SK-N-SH (cell line): ENCODE measurements at regions not wholly inside any gene's neighbourhood (a gene's known extent, or its start where the extent isn't known, plus 50 kb on each side); places are given as distances from the start of the nearest gene placed in this dataset.

Experiments
- CTCF ChIA-PET: fragments of 300-600, 350-600 bp; formaldehyde crosslinking; extraction: SDS; loops from one replicate; lab custom pipeline; 2021; lab: Yijun Ruan, JAX
- POLR2A ChIA-PET: fragments of 350-600 bp; sonication (Branson Sonifier 250); formaldehyde crosslinking; extraction: SDS; loops from one replicate; lab custom pipeline; 2020; ENCODE audit warnings: antibody characterized with exemption, inconsistent platforms; lab: Yijun Ruan, JAX
- DNase-seq: peaks from one replicate; pipeline ENCODE4 v3.0.0; 2012
- H2AFZ ChIP-seq: fragments of 200-600 bp; sonication (generic); 2 replicates; pipeline ENCODE4 v1.8.1; 2016; ENCODE audit warnings: antibody characterized with exemption, mild to moderate bottlenecking, low read depth
- H3F3A ChIP-seq: fragments of 200-600 bp; sonication (generic); replicated peaks from 2 replicates; pipeline ENCODE3; 2016; ENCODE audit warnings: antibody characterized with exemption, mild to moderate bottlenecking; ENCODE audit not compliant: insufficient read depth
- H3K27ac ChIP-seq, 2 experiments: fragments of 200-500 bp in 1 of 2; fragments of 200-600 bp in 1 of 2; sonication (Bioruptor generic) in 1 of 2; sonication (generic), shearing (Covaris generic) in 1 of 2; 2 replicates each; pipeline versions ENCODE4 v1.5.1 to v1.6.1; 2014 to 2016; ENCODE audit warnings: low read depth in 2 of 2, inconsistent platforms in 1 of 2, low read length in 1 of 2, mild to moderate bottlenecking in 1 of 2, mixed read lengths in 1 of 2
- H3K27me3 ChIP-seq: fragments of 200-600 bp; sonication (generic), shearing (Covaris generic); 2 replicates; pipeline ENCODE4 v1.6.1; 2016; ENCODE audit warnings: mixed run types; ENCODE audit not compliant: insufficient read depth
- H3K36me3 ChIP-seq, 2 experiments: fragments of 200-500 bp in 1 of 2; fragments of 200-600 bp in 1 of 2; sonication (Bioruptor generic) in 1 of 2; sonication (generic) in 1 of 2; replicated peaks in 1 of 2; 2 replicates each; pipeline versions ENCODE3 to v1.5.1; 2014 to 2016; ENCODE audit warnings: low read length in 1 of 2, mild to moderate bottlenecking in 1 of 2; ENCODE audit not compliant: insufficient read depth in 2 of 2, control insufficient read depth in 1 of 2
- H3K4me1 ChIP-seq, 2 experiments: fragments of 200-500 bp in 1 of 2; fragments of 200-600 bp in 1 of 2; sonication (Bioruptor generic) in 1 of 2; sonication (generic), shearing (Covaris generic) in 1 of 2; 2 replicates each; pipeline versions ENCODE4 v1.5.1 to v1.6.1; 2014 to 2016; ENCODE audit warnings: low read depth in 1 of 2, low read length in 1 of 2, mixed run types in 1 of 2; ENCODE audit not compliant: insufficient read depth in 2 of 2, control insufficient read depth in 1 of 2
- H3K4me2 ChIP-seq: fragments of 200-600 bp; sonication (generic), shearing (Covaris generic); 2 replicates; pipeline ENCODE4 v1.6.1; 2017; ENCODE audit warnings: mixed run types
- H3K4me3 ChIP-seq, 2 experiments: fragments of 200-500 bp in 1 of 2; fragments of 200-600 bp in 1 of 2; sonication (Bioruptor generic) in 1 of 2; sonication (generic), shearing (Covaris generic) in 1 of 2; 2 replicates each; pipeline versions ENCODE4 v1.5.1 to v1.8.1; 2014 to 2016; ENCODE audit warnings: low read depth in 2 of 2, inconsistent platforms in 1 of 2, low read length in 1 of 2, mild to moderate bottlenecking in 1 of 2, mixed read lengths in 1 of 2, moderate library complexity in 1 of 2
- H3K79me2 ChIP-seq: fragments of 200-600 bp; sonication (generic); 2 replicates; pipeline ENCODE4 v1.8.1; 2017; ENCODE audit warnings: mild to moderate bottlenecking; ENCODE audit not compliant: insufficient read depth
- H3K9ac ChIP-seq: fragments of 200-600 bp; sonication (generic); 2 replicates; pipeline ENCODE4 v1.6.1; 2017; ENCODE audit warnings: mixed run types
- H3K9me2 ChIP-seq: fragments of 200-600 bp; sonication (generic); 2 replicates; pipeline ENCODE4 v1.6.1; 2017; ENCODE audit warnings: mixed run types
- H3K9me3 ChIP-seq: fragments of 200-600 bp; sonication (generic); 2 replicates; pipeline ENCODE4 v1.6.1; 2017; ENCODE audit warnings: mixed run types, mild to moderate bottlenecking, moderate library complexity
- H4K20me1 ChIP-seq: fragments of 200-600 bp; sonication (generic); 2 replicates; pipeline ENCODE4 v1.6.1; 2017; ENCODE audit warnings: mild to moderate bottlenecking, mixed run types; ENCODE audit not compliant: insufficient read depth
- CHD2 ChIP-seq: fragments of 150-350 bp; IDR thresholded peaks from 2 replicates; pipeline ENCODE4 v1.6.1; 2018; ENCODE audit warnings: low read length; ENCODE audit not compliant: partially characterized antibody
- EP300 ChIP-seq, 2 experiments: IDR thresholded peaks; 2 replicates each; pipeline versions ENCODE4 v1.4.0 to v1.6.1; 2012; ENCODE audit warnings: borderline replicate concordance in 1 of 2, low read depth in 1 of 2, low read length in 1 of 2
- FOSL2 ChIP-seq: IDR thresholded peaks from 2 replicates; pipeline ENCODE4 v1.4.0; 2012; ENCODE audit warnings: low read depth, mild to moderate bottlenecking, moderate library complexity, borderline replicate concordance
- FOXJ3 ChIP-seq: sonication (generic); formaldehyde crosslinking; IDR thresholded peaks from 2 replicates; pipeline ENCODE4 v1.5.1; 2020; ENCODE audit warnings: mild to moderate bottlenecking, missing genetic modification reagents
- FOXM1 ChIP-seq: IDR thresholded peaks from 2 replicates; pipeline ENCODE4 v1.4.0; 2012; ENCODE audit warnings: low read depth, mild to moderate bottlenecking
- GATA2 ChIP-seq: sonication (generic); formaldehyde crosslinking; IDR thresholded peaks from 2 replicates; pipeline ENCODE4 v1.5.0; 2020; ENCODE audit warnings: mild to moderate bottlenecking, missing genetic modification reagents
- MEF2A ChIP-seq: IDR thresholded peaks from 2 replicates; pipeline ENCODE4 v1.4.0; 2012; ENCODE audit warnings: low read depth, borderline replicate concordance
- NFIC ChIP-seq: IDR thresholded peaks from 2 replicates; pipeline ENCODE4 v1.4.0; 2012; ENCODE audit warnings: borderline replicate concordance
- PBX3 ChIP-seq: IDR thresholded peaks from 2 replicates; pipeline ENCODE4; 2012
- REST ChIP-seq: IDR thresholded peaks from 2 replicates; pipeline ENCODE4 v1.6.1; 2012; ENCODE audit warnings: mild to moderate bottlenecking, low read depth, low read length, moderate library complexity
- RFX5 ChIP-seq: IDR thresholded peaks from 2 replicates; pipeline ENCODE4 v1.6.1; 2012; ENCODE audit warnings: mild to moderate bottlenecking, improper control_type of control experiment, low read length
- RXRA ChIP-seq: IDR thresholded peaks from 2 replicates; pipeline ENCODE4 v1.4.0; 2012; ENCODE audit warnings: low read depth, mild to moderate bottlenecking, borderline replicate concordance
- SMC3 ChIP-seq: IDR thresholded peaks from 2 replicates; pipeline ENCODE4 v1.6.1; 2012; ENCODE audit warnings: low read depth, low read length, improper control_type of control experiment
- TEAD4 ChIP-seq: IDR thresholded peaks from 2 replicates; pipeline ENCODE4 v1.4.0; 2012; ENCODE audit warnings: mild to moderate bottlenecking, borderline replicate concordance; ENCODE audit not compliant: insufficient read depth
- USF1 ChIP-seq: IDR thresholded peaks from 2 replicates; pipeline ENCODE4 v1.4.0; 2012; ENCODE audit warnings: low read depth, borderline replicate concordance
- YY1 ChIP-seq: IDR thresholded peaks from 2 replicates; pipeline ENCODE4 v1.4.0; 2012; ENCODE audit warnings: low read depth, mild to moderate bottlenecking
- ZBTB33 ChIP-seq: IDR thresholded peaks from 2 replicates; pipeline ENCODE4 v1.4.0; 2012; ENCODE audit warnings: low read depth, borderline replicate concordance
- WGBS: methylation state at CpG from one replicate; pipeline ENCODE4 v1.1.6; 2017; ENCODE audit warnings: low lambda C conversion rate; 5-methylcytosine and 5-hydroxymethylcytosine counted together

- H2AFZ ChIP-seq: no peak overlapping the region
- DNase-seq: no peak
- H3K9me3 ChIP-seq: no peaks in the 10 kb centered on the region
- H3K9me2 ChIP-seq: no peaks in the 10 kb centered on the region
- no peak overlapping the region for H3K4me2 ChIP-seq
- CTCF ChIA-PET: no interaction called here
- no peak overlapping the region for H3K4me3 ChIP-seq
- H3K9ac ChIP-seq: no peak overlapping the region
- no peak for TF ChIP-seq NFIC
- TF ChIP-seq PBX3: no peak
- no peak for TF ChIP-seq ZBTB33
- no peak for TF ChIP-seq RXRA
- TF ChIP-seq EP300 (IDR thresholded peaks at IDR 0.05; ENCODE audit: borderline replicate concordance in 1 of 2, low read depth in 1 of 2, low read length in 1 of 2): no peak
- no peak for TF ChIP-seq MEF2A
- TF ChIP-seq USF1: no peak
- no peak for TF ChIP-seq RFX5
- TF ChIP-seq SMC3: no peak
- TF ChIP-seq FOSL2: no peak
- no peak for TF ChIP-seq YY1
- TF ChIP-seq, all 33 proteins: peak for 0
- 54% methylated on average over 5 of the region's 5 CpGs for WGBS
- Histone ChIP-seq H3F3A (no peaks in the 10 kb centered on the region), H3K79me2 (no peaks in the 10 kb centered on the region), H4K20me1 (no peaks in the 10 kb centered on the region), H3K27me3 (no peaks in the 10 kb centered on the region), H3K4me1 (no peaks in the 10 kb centered on the region; a peak in 1 of 4 replicates), H3K36me3 (no peaks in the 10 kb centered on the region), H3K27ac (no peak overlapping the region)
- POLR2A ChIA-PET: no interaction called here
Observed at GRCh38 chr18:56109757-56110156, 521.8 kb upstream of the TCF4 start.

GRCh38 chr18:56108478-56109367, 520.7 kb upstream of the TCF4 start:
- H4K20me1 ChIP-seq: no peaks in the 10 kb centered on the region
- H3K27ac ChIP-seq: no peak overlapping the region
- H3K27me3 ChIP-seq: no peaks in the 10 kb centered on the region
- no peaks in the 10 kb centered on the region for H3K9me2 ChIP-seq
- no peaks in the 10 kb centered on the region for H3K9me3 ChIP-seq
- H2AFZ ChIP-seq: no peak overlapping the region
- ChIA-PET CTCF (interaction anchor here (1.4 kb wide), 1 partner anchor 8 kb away, joined by 5 read pairs; no protein-coding TSS in a partner anchor), POLR2A (no interaction called here)
- no peaks in the 10 kb centered on the region; a peak in 1 of 4 replicates for H3K4me1 ChIP-seq
- H3F3A ChIP-seq: no peaks in the 10 kb centered on the region
- H3K9ac ChIP-seq: no peak overlapping the region
- H3K79me2 ChIP-seq: no peaks in the 10 kb centered on the region
- H3K4me3 ChIP-seq: no peak overlapping the region
- H3K36me3 ChIP-seq: no peaks in the 10 kb centered on the region
- no peak for DNase-seq
- 67% methylated on average over 4 of the region's 4 CpGs for WGBS
- no peak overlapping the region for H3K4me2 ChIP-seq
- no peak for TF ChIP-seq SMC3
- TF ChIP-seq TEAD4: no peak
- TF ChIP-seq GATA2 (CRISPR knock-in tag): no peak
- TF ChIP-seq EP300 (IDR thresholded peaks at IDR 0.05; ENCODE audit: borderline replicate concordance in 1 of 2, low read depth in 1 of 2, low read length in 1 of 2): no peak
- no peak for TF ChIP-seq REST
- no peak for TF ChIP-seq FOXJ3 (CRISPR knock-in tag)
- no peak for TF ChIP-seq FOXM1
- TF ChIP-seq RFX5: no peak
- TF ChIP-seq PBX3: no peak
- TF ChIP-seq CHD2: no peak
